ENCODE measurements at regions not wholly inside any gene's neighbourhood (a gene's known extent, or its start where the extent isn't known, plus 50 kb on each side); places are given as distances from the start of the nearest gene placed in this dataset.
A peak's percentile ranks its signal among the peaks of the same experiment; 100 is the strongest.
"Not testable (repeated sequence)": the region's sequence is repeated elsewhere in the genome, so short reads cannot be mapped to it uniquely, and the experiment has no call there.

DNA sequence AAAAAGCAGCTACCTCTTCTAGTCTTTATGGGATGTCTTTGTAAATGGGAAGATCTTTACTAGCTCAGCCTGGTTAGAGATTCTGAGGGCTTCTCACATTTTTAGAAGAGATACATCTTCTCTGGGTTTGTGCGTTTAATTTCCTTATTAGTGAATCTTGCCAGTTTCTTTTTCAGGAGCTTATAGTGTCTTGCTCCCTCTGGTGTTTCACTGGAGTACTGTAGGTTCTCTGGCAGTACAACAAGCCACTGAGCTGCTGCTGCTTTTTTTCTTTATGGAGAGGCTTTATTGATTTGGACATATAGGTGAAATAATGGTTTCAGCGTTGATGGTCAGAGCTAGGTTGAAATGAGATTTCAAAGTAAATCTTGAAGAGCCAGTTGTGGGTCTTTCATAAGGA lies 82.9 kb downstream of the LAS1L start:
- peak; percentile 29 for DNase-seq

DNA sequence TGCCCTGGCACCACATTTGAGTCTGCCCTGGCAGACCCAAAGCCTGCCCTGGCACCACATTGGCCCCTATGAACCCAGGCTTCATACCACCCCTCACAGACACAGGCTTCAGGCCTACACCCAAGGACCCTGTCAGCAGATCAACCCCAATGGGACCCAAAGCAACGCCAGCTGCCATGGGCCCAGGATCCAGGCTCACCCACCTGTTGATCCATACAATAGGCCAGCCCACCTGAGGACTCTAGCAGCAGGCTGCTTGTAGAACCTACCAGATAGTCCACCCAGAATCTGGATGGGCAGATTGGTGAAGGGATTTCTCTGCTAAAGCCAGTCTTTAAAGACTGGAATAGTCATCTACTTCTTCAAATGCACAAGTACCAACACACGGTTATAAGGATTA lies 114.4 kb downstream of the LAS1L start:
- no peak for DNase-seq

DNA sequence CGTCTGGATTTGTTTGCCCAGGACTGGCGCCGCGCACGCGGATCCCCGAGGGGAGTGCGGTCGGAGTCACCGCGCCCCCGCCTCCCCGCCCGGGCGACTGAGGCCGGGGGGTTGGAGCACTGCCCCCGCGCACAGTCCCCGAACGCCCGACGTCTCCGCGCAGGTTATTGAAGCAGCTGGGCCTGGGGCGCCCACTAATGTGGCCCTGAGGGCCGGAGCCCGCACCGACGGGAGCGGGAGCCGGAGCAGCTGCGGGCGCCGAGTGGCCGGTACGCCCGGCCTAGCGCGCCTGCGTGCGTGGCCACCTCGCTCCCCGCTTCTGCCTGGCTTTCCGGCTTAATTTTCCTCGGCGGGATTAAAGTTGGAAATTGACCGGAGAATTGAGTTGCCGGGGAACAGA lies 126.9 kb downstream of the LAS1L start:
- not testable (repeated sequence) for DNase-seq

GRCh38 chrX:65407157-65407626 lies 127.4 kb downstream of the LAS1L start:
- no peak for DNase-seq

DNA sequence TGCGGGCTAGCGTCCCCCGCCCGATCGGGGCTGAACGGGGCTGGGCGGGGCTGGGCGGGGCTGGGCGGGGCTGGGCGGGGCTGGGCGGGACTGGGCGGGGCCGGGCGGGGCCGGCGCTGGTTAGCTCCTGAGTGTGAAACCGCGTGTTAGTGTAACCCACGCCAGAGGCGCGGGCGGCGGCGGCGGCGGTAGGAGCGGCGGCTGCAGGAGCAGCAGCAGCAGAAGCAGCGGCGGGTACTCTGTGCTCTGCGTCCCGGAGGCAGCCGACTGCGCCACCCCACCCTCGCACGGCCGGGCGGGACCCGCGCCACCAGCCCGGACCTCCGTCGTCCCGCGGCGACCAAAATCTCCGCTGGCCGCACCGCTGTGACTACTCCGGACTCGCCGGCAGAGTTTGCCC lies 128.1 kb downstream of the LAS1L start:
- no peak for DNase-seq

DNA sequence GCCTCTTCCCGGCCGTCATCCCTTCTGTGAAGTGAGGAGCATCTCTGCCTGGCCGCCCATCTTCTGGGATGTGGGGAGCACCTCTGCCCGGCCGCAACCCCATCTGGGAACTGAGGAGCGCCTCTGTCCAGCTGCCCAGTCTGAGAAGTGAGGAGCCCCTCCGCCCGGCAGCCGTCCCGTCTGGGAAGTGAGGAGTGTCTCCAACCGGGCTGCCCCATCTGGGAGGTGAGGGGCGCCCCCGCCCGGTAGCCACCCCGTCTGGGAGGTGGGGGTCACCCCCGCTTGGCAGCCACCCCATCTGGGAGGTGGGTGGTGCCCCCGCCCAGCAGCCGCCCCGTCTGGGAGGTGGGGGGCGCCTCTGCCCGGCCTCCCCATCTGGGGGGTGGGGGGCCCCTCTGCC lies 142.3 kb downstream of the LAS1L start:
- DNase-seq, result no peak

DNA sequence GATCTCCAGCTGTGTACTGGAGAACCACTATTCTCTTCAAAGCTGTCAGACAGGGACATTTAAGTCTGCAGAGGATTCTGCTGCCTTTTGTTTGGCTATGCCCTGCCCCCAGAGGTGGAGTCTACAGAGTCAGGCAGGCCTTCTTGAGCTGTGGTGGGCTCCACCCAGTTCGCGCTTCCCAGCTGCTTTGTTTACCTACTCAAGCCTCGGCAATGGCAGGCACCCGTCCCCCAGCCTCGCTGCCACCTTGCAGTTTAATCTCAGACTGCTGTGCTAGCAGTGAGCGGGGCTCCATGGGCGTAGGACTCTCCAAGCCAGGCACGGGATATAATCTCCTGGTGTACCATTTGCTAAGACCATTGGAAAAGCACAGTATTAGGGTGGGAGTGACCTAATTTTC lies 145.5 kb downstream of the LAS1L start:
- DNase-seq, result not testable (repeated sequence)

Data from GDM1 (cell line).